ENCODE measurements at regions not wholly inside any gene's neighbourhood (a gene's known extent, or its start where the extent isn't known, plus 50 kb on each side); places are given as distances from the start of the nearest gene placed in this dataset.

GRCh38 chr18:76720683-76721082 is 101.7 kb upstream of the ZNF236 start:
- FAIRE-seq: no peak
- DNase-seq (ENCODE audit: low read depth, low spot score): no peak
- Histone ChIP-seq H3K4me1 (ENCODE audit: control insufficient read depth, extremely low read depth, insufficient read depth, low read length) (no peaks in the 10 kb centered on the region), H2AFZ (ENCODE audit: low read depth, low read length) (no peak overlapping the region), H3K27ac (ENCODE audit: insufficient read depth, low read depth, low read length) (no peak overlapping the region), H3K27me3 (ENCODE audit: control insufficient read depth in 2 of 2, insufficient read depth in 2 of 2, low read length in 2 of 2) (no peaks in the 10 kb centered on the region), H3K79me2 (ENCODE audit: control insufficient read depth, insufficient read depth, low read length) (no peaks in the 10 kb centered on the region), H3K9me3 (replicated peaks; ENCODE audit: control insufficient read depth, insufficient read depth, low read length) (no peaks in the 10 kb centered on the region), H3K9me1 (replicated peaks; ENCODE audit: control insufficient read depth, extremely low read depth, insufficient read depth, low read length) (no peaks in the 10 kb centered on the region), H3K4me3 (replicated peaks in 1 of 3; ENCODE audit: insufficient read depth in 1 of 3, low read depth in 1 of 3, low read length in 3 of 3) (no peak overlapping the region), H3K4me2 (ENCODE audit: insufficient read depth, low read length) (no peak overlapping the region), H3K36me3 (ENCODE audit: control insufficient read depth in 2 of 2, extremely low read depth in 1 of 2, insufficient read depth in 2 of 2, low read length in 2 of 2) (no peaks in the 10 kb centered on the region), H3K9ac (replicated peaks; ENCODE audit: extremely low read depth, insufficient read depth, low read length) (no peak overlapping the region), H4K20me1 (replicated peaks; ENCODE audit: control insufficient read depth, extremely low read depth, insufficient read depth, low read length) (no peaks in the 10 kb centered on the region)
- TF ChIP-seq POLR2AphosphoS5 (IDR thresholded peaks at IDR 0.05; ENCODE audit: insufficient read depth, low read depth, low read length): no peak
- BruUV-seq (replicated peaks): no TSS peak
- CTCF ChIA-PET: interaction anchor here (1.0 to 1.7 kb wide), 3 partner anchors 11 to 322 kb away, joined by 3 to 9 read pairs (median 4); no protein-coding TSS in a partner anchor
- dilution Hi-C loops (cut with MboI; ENCODE audit: extremely low pct_ligation_motif_present, low sequenced_read_pairs): no loop called here
- intact Hi-C loops (cut with micrococcal nuclease): no loop called here
- POLR2A ChIA-PET: no interaction called here

- no TSS peak for BruUV-seq (replicated peaks)
- POLR2A ChIA-PET: no interaction called here
- no peak overlapping the region for H3K4me3 ChIP-seq (replicated peaks in 1 of 3; ENCODE audit: insufficient read depth in 1 of 3, low read depth in 1 of 3, low read length in 3 of 3)
- H3K79me2 ChIP-seq (ENCODE audit: control insufficient read depth, insufficient read depth, low read length): no peaks in the 10 kb centered on the region
- FAIRE-seq (no peak), DNase-seq (ENCODE audit: low read depth, low spot score) (no peak)
- intact Hi-C loops (cut with micrococcal nuclease) (no loop called here), dilution Hi-C loops (cut with MboI; ENCODE audit: extremely low pct_ligation_motif_present, low sequenced_read_pairs) (no loop called here)
- no peaks in the 10 kb centered on the region for H3K36me3 ChIP-seq (ENCODE audit: control insufficient read depth in 2 of 2, extremely low read depth in 1 of 2, insufficient read depth in 2 of 2, low read length in 2 of 2)
- H4K20me1 ChIP-seq (replicated peaks; ENCODE audit: control insufficient read depth, extremely low read depth, insufficient read depth, low read length): no peaks in the 10 kb centered on the region
- H3K27me3 ChIP-seq (ENCODE audit: control insufficient read depth in 2 of 2, insufficient read depth in 2 of 2, low read length in 2 of 2): no peaks in the 10 kb centered on the region
- TF ChIP-seq MYC (IDR thresholded peaks at IDR 0.05; ENCODE audit: low read depth, low read length): no peak
- TF ChIP-seq GATA2 (IDR thresholded peaks at IDR 0.05; ENCODE audit: insufficient read depth, insufficient read length, low read depth, low read length): no peak
- no peak for TF ChIP-seq JUN (IDR thresholded peaks at IDR 0.05; ENCODE audit: borderline replicate concordance, insufficient read depth, insufficient read length, low read depth)
- no peak for TF ChIP-seq FOS (IDR thresholded peaks at IDR 0.05; ENCODE audit: borderline replicate concordance, insufficient read depth, low read length)
- no peak for TF ChIP-seq CTCF (IDR thresholded peaks at IDR 0.05; ENCODE audit: extremely low read depth in 1 of 2, insufficient read depth in 1 of 2, low read depth in 1 of 2, low read length in 2 of 2)
- TF ChIP-seq POLR2AphosphoS5 (IDR thresholded peaks at IDR 0.05; ENCODE audit: insufficient read depth, low read depth, low read length): no peak
- no peak for TF ChIP-seq MAX (IDR thresholded peaks at IDR 0.05; ENCODE audit: insufficient read depth, insufficient read length)
- H3K9me3 ChIP-seq (replicated peaks; ENCODE audit: control insufficient read depth, insufficient read depth, low read length): no peaks in the 10 kb centered on the region
- no peaks in the 10 kb centered on the region for H3K4me1 ChIP-seq (ENCODE audit: control insufficient read depth, extremely low read depth, insufficient read depth, low read length)
- H3K9ac ChIP-seq (replicated peaks; ENCODE audit: extremely low read depth, insufficient read depth, low read length): no peak overlapping the region
- H3K4me2 ChIP-seq (ENCODE audit: insufficient read depth, low read length): no peak overlapping the region
- CTCF ChIA-PET: no interaction called here
- H3K9me1 ChIP-seq (replicated peaks; ENCODE audit: control insufficient read depth, extremely low read depth, insufficient read depth, low read length): no peaks in the 10 kb centered on the region
- no peak overlapping the region for H3K27ac ChIP-seq (ENCODE audit: insufficient read depth, low read depth, low read length)
- H2AFZ ChIP-seq (ENCODE audit: low read depth, low read length): no peak overlapping the region
Measured at GRCh38 chr18:76715012-76715610, 107.2 kb upstream of the ZNF236 start.
